Glutamatergic neuron (in vitro differentiated cells): ENCODE measurements at regions not wholly inside any gene's neighbourhood (a gene's known extent, or its start where the extent isn't known, plus 50 kb on each side); places are given as distances from the start of the nearest gene placed in this dataset.

Experiments
- DNase-seq: peaks from one replicate; pipeline ENCODE4 v3.0.0; 2022
- H3K27ac Mint-ChIP-seq: one replicate; pipeline ENCODE4 v1.8.0; 2020; ENCODE audit warnings: mild to moderate bottlenecking, mixed read lengths, inconsistent platforms; ENCODE audit not compliant: unreplicated experiment
- H3K27me3 Mint-ChIP-seq: one replicate; pipeline ENCODE4 v1.8.0; 2020; ENCODE audit warnings: mild to moderate bottlenecking, moderate library complexity, mixed read lengths, inconsistent platforms; ENCODE audit not compliant: unreplicated experiment
- H3K36me3 Mint-ChIP-seq: one replicate; pipeline ENCODE4 v1.8.0; 2020; ENCODE audit warnings: mild to moderate bottlenecking, mixed read lengths, inconsistent platforms; ENCODE audit not compliant: unreplicated experiment
- H3K4me1 Mint-ChIP-seq: one replicate; pipeline ENCODE4 v1.8.0; 2020; ENCODE audit warnings: mild to moderate bottlenecking, low read depth, mixed read lengths, inconsistent platforms; ENCODE audit not compliant: unreplicated experiment
- H3K4me3 Mint-ChIP-seq: one replicate; pipeline ENCODE4 v1.8.0; 2020; ENCODE audit warnings: mild to moderate bottlenecking, mixed read lengths, inconsistent platforms; ENCODE audit not compliant: unreplicated experiment
- H3K9me3 Mint-ChIP-seq: one replicate; pipeline ENCODE4 v1.8.0; 2020; ENCODE audit warnings: mild to moderate bottlenecking, moderate library complexity, mixed read lengths, inconsistent platforms; ENCODE audit not compliant: unreplicated experiment
- TF ChIP-seq, protein P1 (sequence below): fragments of 200-600 bp; sonication (generic); IDR thresholded peaks from one replicate; pipeline ENCODE4 v1.5.0; 2021; ENCODE audit not compliant: partially characterized antibody, unreplicated experiment

DNA sequence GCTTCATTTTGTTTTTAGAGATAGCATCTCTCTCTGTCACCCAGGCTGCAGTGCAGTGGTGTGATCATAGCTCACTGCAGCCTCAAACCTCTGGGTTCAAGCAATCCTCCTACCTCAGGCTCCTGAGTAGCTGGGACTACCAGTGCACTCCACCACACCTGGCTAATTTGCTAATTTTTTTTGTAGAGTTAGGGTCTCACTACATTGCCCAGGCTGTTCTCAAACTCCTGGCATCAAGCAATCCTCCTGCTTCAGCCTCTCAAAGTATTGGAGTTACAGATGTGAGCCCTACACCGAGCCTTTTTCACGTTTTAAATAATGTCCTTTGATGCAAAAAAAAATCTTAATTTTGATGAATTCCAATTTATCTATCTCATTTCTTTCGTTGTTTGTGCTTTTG lies 75.4 kb upstream of the LINC01488 start:
- TF ChIP-seq, protein P1, sequence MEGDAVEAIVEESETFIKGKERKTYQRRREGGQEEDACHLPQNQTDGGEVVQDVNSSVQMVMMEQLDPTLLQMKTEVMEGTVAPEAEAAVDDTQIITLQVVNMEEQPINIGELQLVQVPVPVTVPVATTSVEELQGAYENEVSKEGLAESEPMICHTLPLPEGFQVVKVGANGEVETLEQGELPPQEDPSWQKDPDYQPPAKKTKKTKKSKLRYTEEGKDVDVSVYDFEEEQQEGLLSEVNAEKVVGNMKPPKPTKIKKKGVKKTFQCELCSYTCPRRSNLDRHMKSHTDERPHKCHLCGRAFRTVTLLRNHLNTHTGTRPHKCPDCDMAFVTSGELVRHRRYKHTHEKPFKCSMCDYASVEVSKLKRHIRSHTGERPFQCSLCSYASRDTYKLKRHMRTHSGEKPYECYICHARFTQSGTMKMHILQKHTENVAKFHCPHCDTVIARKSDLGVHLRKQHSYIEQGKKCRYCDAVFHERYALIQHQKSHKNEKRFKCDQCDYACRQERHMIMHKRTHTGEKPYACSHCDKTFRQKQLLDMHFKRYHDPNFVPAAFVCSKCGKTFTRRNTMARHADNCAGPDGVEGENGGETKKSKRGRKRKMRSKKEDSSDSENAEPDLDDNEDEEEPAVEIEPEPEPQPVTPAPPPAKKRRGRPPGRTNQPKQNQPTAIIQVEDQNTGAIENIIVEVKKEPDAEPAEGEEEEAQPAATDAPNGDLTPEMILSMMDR: no peak
- no peak for DNase-seq
- Mint-ChIP-seq H3K4me3 (no peak overlapping the region), H3K27me3 (peaks cover 2% of the 10 kb centered on the region), H3K4me1 (no peaks in the 10 kb centered on the region), H3K27ac (no peak overlapping the region), H3K9me3 (peaks cover 2% of the 10 kb centered on the region), H3K36me3 (peaks cover 13% of the 10 kb centered on the region)

DNA sequence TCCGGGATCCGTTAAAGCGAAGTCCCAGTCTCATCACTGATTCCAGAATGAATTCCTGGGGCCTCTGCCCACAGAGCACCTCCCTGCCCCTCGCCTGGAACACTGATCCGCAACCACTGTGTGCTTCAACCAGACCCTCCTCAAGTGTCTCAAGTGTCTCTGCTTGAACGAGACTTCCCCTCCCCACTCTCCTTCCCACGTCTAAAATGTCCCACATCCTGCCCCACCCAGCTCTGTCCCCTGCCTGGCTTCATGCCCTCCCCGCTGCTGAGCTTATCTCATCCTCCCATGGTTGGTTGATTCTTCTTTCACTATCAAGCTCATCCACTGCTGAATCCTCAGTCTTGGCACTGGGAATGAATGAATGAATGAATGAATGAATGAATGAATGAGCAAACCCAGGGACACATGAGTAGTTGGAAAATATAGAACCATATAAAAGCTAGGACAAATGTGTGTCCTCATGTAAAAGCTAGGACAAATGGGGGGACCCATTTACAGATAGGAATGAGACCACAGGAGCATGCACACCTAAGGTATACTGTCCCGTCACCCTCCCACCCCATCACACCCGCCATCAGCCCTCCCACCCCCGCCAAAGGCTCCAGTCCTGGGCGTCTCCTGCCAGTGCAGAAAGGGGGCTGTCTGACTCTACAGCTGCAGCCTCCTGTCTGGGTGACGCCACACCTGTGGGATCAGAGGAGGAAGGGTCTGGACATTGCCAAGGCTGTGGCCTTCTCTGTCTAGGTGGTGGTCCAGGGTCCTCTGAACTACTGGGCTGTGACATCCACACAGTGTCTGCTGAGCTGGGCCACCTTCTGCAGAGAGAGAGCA lies 71.4 kb upstream of the LINC01488 start:
- TF ChIP-seq, protein P1: no peak
- Mint-ChIP-seq H3K4me1 (no peaks in the 10 kb centered on the region), H3K36me3 (peaks cover 5% of the 10 kb centered on the region), H3K27ac (no peak overlapping the region), H3K27me3 (no peaks in the 10 kb centered on the region), H3K4me3 (no peak overlapping the region), H3K9me3 (peaks cover 5% of the 10 kb centered on the region)
- DNase-seq: no peak

DNA sequence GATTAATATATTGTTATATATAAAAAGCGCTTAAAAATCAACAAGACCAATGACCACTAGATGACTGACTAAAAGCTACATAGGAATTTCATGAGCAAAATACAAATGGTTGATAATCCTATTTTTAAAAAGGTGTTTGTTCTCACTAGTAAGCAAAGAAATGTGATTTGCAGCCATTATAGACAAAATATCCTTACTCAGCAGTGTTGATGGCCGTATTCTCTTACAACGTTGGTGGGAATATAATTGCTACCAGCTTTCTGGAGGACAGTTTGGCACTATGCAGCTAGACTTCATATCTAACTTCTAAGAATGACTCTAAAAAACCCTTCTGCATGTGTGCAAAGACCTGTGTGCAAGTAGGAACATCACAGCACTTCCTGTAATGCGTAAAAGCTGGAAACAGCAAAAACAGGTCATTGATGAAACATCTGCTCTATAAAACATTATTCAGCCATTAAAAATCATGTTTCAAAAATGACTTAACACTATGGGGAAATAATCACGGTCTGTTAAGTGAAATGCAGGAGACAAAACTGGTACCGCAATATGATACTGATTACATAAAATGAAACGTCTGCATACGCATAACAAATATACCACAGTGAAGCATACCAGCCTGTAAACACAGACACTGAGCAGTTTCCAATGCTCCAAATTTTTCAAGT lies 70.1 kb upstream of the LINC01488 start:
- no peak overlapping the region for H3K4me3 Mint-ChIP-seq
- H3K27me3 Mint-ChIP-seq: no peaks in the 10 kb centered on the region
- no peak for DNase-seq
- peaks cover 5% of the 10 kb centered on the region for H3K36me3 Mint-ChIP-seq
- no peak overlapping the region for H3K27ac Mint-ChIP-seq
- TF ChIP-seq, protein P1: no peak
- H3K9me3 Mint-ChIP-seq: peaks cover 5% of the 10 kb centered on the region
- H3K4me1 Mint-ChIP-seq: no peaks in the 10 kb centered on the region

DNA sequence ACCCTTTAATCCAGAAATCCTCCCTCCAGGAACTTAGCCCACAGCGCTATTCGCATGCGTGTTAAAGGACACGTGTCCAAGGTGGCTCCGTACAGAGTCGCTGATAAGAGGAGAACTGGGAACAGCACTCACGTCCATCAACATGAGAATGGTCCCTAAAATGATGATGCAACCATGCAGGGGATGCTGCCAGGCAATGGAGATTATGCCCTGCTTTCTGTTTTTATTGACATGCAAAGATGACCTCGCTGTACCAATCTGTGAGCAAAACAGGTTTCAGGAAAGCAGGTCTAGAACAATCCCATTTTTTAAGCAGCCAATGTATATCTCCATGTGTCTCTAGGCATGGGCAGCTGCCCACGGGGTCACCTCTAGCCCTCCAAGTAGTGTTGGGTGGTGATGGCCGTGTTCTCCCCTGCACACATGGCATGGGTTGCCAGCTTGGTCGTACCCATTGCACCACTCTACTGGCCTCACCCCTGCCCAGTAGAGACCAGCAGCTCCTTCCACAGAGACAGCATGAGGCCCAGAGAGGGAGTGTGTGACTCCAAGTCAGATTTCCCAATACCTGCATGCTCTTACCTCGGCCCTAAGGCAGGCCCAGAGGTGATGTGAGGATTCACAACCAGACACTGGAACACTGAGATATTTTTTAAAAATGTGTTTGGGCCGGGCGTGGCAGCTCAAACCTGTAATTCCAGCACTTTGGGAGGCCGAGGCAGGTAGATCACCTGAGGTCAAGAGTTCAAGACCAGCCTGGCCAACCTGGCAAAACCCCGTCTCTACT lies 68.3 kb upstream of the LINC01488 start:
- no peak overlapping the region for H3K4me3 Mint-ChIP-seq
- TF ChIP-seq, protein P1: no peak
- no peak for DNase-seq
- no peak overlapping the region for H3K27ac Mint-ChIP-seq
- H3K9me3 Mint-ChIP-seq: peaks cover 5% of the 10 kb centered on the region
- peaks cover 5% of the 10 kb centered on the region for H3K36me3 Mint-ChIP-seq
- no peaks in the 10 kb centered on the region for H3K27me3 Mint-ChIP-seq
- no peaks in the 10 kb centered on the region for H3K4me1 Mint-ChIP-seq
